ENCODE measurements at regions not wholly inside any gene's neighbourhood (a gene's known extent, or its start where the extent isn't known, plus 50 kb on each side); places are given as distances from the start of the nearest gene placed in this dataset.

GRCh38 chr13:61110732-61111131 lies 304.9 kb downstream of the PCDH20 start:
- TF ChIP-seq EP300 (IDR thresholded peaks at IDR 0.05; ENCODE audit: low read depth) (no peak), POLR2AphosphoS5 (IDR thresholded peaks at IDR 0.05) (no peak), CTCF (IDR thresholded peaks at IDR 0.05) (no peak)

All from transverse colon (tissue), 4 donors.